ENCODE measurements at regions not wholly inside any gene's neighbourhood (a gene's known extent, or its start where the extent isn't known, plus 50 kb on each side); places are given as distances from the start of the nearest gene placed in this dataset.
"Not testable (repeated sequence)": the region's sequence is repeated elsewhere in the genome, so short reads cannot be mapped to it uniquely, and the experiment has no call there.

- no peak for DNase-seq
These were observed 129.5 kb upstream of the ID2 start for GRCh38 chr2:8552293-8552801.

- DNase-seq, result no peak
These were observed 128.2 kb upstream of the ID2 start for GRCh38 chr2:8553643-8554042.

GRCh38 chr2:8554296-8554806 lies 127.5 kb upstream of the ID2 start:
- DNase-seq, result no peak

GRCh38 chr2:8555543-8555942 lies 126.3 kb upstream of the ID2 start:
- no peak for DNase-seq

- DNase-seq, result peak; percentile 1
These were observed 123.8 kb upstream of the ID2 start for GRCh38 chr2:8558096-8558495.

- DNase-seq, result no peak
These were observed 122.9 kb upstream of the ID2 start for GRCh38 chr2:8558956-8559355.

- no peak for DNase-seq
These were observed 122.1 kb upstream of the ID2 start for GRCh38 chr2:8559805-8560204.

GRCh38 chr2:8561692-8562091 lies 120.2 kb upstream of the ID2 start:
- not testable (repeated sequence) for DNase-seq

GRCh38 chr2:8563814-8564474 lies 117.9 kb upstream of the ID2 start:
- peak; percentile 1 for DNase-seq

- no peak for DNase-seq
These were observed 117.4 kb upstream of the ID2 start for GRCh38 chr2:8564475-8564874.

- no peak for DNase-seq
These were observed 116.3 kb upstream of the ID2 start for GRCh38 chr2:8565399-8566154.

GRCh38 chr2:8566155-8566670 lies 115.6 kb upstream of the ID2 start:
- no peak for DNase-seq

GRCh38 chr2:8566774-8567468 lies 114.9 kb upstream of the ID2 start:
- DNase-seq, result no peak

- DNase-seq, result no peak
These were observed 114.2 kb upstream of the ID2 start for GRCh38 chr2:8567469-8568260.

- DNase-seq, result no peak
These were observed 113.1 kb upstream of the ID2 start for GRCh38 chr2:8568543-8569302.

GRCh38 chr2:8569332-8569930 lies 112.4 kb upstream of the ID2 start:
- DNase-seq, result no peak

GRCh38 chr2:8570637-8571036 lies 111.2 kb upstream of the ID2 start:
- DNase-seq, result no peak

GRCh38 chr2:8571301-8571791 lies 110.5 kb upstream of the ID2 start:
- no peak for DNase-seq

GRCh38 chr2:8571792-8572499 lies 109.9 kb upstream of the ID2 start:
- no peak for DNase-seq

GRCh38 chr2:8572712-8573233 lies 109.1 kb upstream of the ID2 start:
- no peak for DNase-seq
